ENCODE measurements at regions not wholly inside any gene's neighbourhood (a gene's known extent, or its start where the extent isn't known, plus 50 kb on each side); places are given as distances from the start of the nearest gene placed in this dataset.
"Not testable (repeated sequence)": the region's sequence is repeated elsewhere in the genome, so short reads cannot be mapped to it uniquely, and the experiment has no call there.

DNA sequence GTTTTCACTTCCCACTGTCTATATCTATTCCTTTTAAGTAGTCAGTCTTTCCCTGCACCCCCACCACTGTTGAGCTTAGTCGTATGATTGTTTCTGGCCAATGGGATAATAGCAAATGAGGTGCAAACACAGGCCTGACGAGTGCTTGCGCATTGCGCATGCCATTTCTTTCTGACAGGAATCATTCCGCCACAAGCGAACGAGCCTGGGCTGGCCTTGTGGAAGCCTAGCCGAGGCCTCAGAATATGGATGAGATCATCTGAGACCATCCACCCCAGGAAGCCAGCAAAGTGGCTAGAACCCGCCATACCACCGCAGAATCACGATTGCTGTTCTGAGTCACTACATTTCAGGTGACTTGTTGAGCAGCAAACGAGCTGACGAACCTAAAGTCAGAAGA is 52.2 kb upstream of the PRL start:
- DNase-seq, result no peak

GRCh38 chr6:22349528-22349927 is 52.7 kb upstream of the PRL start:
- no peak for DNase-seq

GRCh38 chr6:22350109-22350508 is 53.3 kb upstream of the PRL start:
- peak; percentile 53 for DNase-seq

- no peak for DNase-seq
Measured at GRCh38 chr6:22353101-22353500, 56.3 kb upstream of the PRL start.

DNA sequence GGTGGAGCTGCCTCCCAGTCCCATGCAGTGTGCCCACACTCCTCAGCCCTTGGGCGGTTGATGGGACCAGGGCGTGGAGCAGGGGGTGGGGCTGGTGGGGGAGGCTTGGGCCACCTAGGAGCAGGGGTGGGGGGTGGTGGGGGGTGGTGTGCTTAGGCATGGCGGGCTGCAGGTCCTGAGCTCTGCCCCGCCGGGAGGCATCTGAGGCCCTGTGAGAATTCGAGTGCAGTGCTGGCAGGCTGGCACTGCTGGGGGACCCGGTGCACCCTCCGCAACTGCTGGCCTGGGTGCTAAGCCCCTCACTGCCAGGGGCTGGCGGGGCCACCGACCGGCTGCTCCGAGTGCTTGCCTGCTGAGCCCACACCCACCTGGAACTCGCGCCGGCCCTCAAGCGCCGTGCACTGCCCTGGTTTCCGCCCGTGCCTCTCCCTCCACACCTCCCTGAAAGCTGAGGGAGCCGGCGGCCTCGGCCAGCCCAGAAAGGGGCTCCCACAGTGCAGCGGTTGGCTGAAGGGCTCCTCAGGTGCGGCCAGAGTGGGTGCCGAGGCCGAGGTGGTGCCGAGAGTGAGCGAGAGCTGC is 59.6 kb upstream of the PRL start:
- DNase-seq, result no peak

DNA sequence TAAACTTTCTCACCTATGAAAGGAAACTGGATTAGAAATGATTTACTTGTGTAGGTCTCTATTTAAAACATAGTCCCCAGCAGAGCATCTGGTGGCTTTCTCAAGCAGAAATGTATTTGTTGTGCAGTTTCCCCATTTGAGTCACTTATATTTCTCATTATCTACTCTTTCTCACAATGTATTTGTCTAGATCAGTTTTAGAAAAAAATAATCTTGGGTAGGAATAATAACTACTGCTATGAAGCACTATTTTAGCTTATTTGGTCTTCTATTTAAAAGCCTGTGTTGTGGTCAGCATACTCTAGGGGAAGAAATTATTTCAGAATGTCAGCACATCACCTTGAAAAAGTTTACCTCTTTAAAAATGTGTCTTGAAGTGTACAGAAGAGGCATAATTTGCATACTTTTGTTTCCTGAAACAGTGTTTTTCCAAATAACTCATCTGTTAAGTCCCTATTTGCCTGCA is 60.9 kb upstream of the PRL start:
- DNase-seq, result no peak

GRCh38 chr6:22361576-22361975 is 64.7 kb upstream of the PRL start:
- no peak for DNase-seq

- no peak for DNase-seq
Measured at GRCh38 chr6:22362361-22362760, 65.5 kb upstream of the PRL start.

DNA sequence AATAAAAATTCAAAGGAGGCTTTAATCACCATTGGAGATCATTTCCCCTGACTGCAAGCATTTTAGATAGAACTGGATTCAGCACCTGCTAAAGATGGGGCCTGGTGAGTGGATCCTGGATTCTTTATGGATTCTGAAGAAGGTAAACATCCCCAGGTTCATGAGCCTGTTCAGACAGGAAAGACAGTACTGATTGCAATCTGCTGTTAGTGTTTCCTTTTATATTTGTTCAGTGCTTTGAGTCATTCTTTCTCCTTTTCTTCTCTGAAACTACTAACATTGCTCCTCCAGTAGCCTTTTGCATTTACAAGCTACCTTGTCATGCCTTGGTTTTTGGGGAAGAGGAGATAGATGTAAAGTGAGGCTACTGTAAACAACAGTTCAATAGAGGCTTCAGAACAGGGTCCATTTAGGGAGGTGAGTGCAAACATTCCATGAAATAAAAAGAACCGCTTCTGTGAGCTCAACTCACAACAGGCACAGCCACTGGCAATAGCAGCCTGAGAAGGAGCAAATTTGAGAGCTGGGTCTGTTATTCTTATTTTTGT is 66.4 kb upstream of the PRL start:
- DNase-seq, result peak; percentile 1

- DNase-seq, result no peak
Measured at GRCh38 chr6:22363714-22364239, 66.9 kb upstream of the PRL start.

GRCh38 chr6:22364306-22364705 is 67.5 kb upstream of the PRL start:
- no peak for DNase-seq

- DNase-seq, result no peak
Measured at GRCh38 chr6:22366214-22366613, 69.4 kb upstream of the PRL start.

- DNase-seq, result no peak
Measured at GRCh38 chr6:22367346-22367745, 70.5 kb upstream of the PRL start.

DNA sequence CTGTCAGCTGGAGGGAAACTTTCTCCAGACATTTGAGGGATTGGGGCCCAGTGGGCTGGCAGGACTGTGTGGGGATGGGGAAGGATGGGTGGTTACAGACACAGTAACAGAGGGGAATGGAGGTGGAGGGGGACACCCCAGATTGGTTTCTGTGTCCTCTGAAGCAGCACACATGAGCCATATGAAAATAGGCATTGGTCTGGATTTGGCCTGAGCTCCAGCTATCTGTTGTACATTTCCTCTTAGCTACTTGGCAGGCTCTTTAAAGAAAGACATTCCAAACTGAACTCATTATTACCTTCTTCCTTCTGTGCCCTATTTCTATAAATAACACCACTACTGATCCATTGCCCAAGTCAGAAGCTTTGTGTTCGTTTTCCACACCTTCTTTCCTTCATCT is 72.0 kb upstream of the PRL start:
- DNase-seq, result no peak

DNA sequence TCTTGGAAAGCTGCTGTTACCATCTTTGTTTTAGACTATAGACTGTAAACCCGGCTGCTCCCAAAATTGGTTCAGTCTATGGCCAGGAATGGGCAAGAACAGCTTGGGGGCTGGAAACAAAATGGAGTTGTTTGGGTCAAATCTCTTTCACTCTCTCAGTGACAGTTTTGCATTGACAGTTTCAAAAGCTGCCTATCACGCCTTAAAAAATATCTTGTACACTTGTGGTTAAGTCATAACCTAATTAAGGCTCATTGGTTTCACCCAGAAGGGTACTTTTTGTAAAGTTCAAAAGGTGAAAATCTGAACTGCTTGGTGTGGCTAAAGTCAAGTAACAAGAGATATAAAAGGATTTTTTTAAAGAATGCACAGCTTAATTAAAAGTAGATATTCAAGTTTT is 76.1 kb upstream of the PRL start:
- no peak for DNase-seq

DNA sequence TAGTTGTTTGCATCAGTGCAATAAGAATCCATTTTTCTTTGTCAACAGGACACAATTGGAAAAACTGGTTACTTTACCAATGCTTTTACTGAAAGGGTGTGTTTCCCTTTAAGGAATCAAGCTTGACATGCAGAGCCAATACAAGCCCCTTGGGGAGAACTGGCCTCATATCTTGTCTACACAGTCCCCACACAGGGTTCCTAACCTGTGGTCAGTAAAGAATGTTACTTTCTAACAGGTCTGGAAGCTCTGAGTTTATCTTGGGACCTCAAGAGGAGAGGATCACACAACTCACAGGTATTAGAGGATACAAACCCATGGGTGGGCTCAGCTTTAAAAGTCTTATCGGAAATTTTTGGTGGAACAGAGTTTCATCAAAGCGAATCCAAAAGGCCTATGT is 78.1 kb upstream of the PRL start:
- DNase-seq, result not testable (repeated sequence)

DNA sequence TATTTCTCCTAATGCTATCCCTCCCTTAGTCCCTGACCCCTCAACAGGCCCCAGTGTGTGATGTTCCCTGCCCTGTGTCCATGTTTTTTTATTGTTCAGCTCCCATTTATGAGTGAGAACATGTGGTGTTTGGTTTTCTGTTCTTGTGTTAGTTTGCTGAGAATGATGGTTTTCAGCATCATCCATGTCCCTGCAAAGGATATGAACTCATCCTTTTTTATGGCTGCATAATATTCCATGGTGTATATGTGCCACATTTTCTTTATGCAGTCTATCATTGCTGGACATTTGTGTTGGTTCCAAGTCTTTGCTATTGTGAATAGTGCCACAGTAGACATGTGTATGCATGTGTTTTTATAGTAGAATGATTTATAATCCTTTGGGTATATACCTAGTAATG is 79.5 kb upstream of the PRL start:
- DNase-seq, result not testable (repeated sequence)

GRCh38 chr6:22378536-22378935 is 81.7 kb upstream of the PRL start:
- DNase-seq, result not testable (repeated sequence)

DNA sequence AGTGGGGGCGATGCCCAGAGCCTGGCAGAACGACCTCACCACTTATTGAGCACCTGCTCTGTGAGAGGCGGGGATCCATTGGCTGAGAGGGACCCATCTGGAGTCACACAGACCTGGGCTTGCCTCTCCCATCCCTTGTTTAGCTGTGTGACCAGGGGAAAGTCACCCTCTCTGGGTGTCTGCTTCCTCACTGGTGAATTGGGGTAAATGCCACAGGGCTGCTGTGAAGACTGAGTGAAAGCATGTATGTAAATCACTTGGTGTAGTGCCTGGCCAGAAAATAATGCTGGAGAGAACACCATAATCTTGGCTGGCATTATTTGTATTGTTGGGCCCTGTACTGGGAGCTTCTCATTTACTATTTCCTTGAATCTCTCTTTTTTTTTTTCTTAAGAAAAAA is 83.4 kb upstream of the PRL start:
- DNase-seq, result no peak

GRCh38 chr6:22381845-22382544 is 85.2 kb upstream of the PRL start:
- DNase-seq, result no peak

DNA sequence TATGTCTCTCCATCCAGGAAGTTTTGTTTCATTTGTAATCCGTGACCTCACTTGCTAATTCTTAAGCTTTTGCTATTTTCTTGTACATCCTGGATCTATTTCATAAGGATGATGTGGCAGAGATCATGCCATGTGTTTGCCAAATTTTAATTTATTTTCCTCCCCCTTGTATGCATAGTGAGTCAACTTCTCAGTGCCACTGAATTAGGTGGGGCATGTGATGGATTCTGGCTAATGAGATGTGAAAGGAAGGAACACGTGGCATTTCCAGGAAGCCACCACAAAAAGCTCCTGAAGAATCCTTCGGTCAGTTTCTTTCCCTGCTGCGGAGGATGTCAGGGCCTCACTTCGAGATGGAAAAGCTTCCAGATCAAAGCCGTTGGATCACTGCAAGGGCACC is 86.2 kb upstream of the PRL start:
- DNase-seq, result no peak

GRCh38 chr6:22392711-22393110 is 95.9 kb upstream of the PRL start:
- no peak for DNase-seq

DNA sequence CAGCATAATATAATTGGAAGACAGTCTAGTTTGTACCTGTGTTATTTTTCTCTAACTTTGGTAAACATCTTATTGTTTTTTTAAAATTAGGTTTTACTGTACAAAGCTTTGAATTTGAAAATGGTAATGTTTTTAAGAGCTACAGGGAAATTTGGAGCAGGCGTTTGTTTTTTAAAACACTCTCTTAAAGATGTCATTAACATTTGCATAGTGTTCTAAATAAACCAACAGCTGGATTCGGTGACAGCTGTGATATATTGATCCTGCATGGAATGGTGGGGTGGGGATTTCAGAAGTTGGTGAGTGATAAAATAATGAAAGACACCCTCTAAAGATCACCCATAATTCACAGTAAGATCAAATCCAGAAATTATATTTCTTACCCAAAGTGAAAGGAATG is 97.9 kb upstream of the PRL start:
- no peak for DNase-seq

DNA sequence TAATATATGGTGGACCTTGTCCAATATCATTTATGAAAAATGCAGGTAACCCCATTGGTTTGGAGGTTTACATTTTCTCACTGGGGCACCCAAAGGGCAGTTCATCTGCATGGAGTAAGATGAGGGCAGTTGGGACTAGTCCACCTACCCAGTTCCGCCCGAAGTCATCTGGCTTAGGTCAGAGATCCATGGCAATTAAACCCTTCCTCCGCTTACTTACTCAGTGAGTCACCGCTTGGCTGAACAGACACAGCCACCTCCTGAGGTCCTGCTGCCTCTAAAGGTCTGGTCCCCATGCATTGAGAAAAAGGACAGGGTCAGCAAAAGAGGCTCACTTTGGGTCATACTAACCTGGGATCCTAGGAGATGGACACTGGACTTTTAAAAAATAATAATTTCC is 102.9 kb upstream of the PRL start:
- no peak for DNase-seq

GRCh38 chr6:22401206-22401605 is 104.4 kb upstream of the PRL start:
- no peak for DNase-seq
